KMS-11 (cell line): ENCODE measurements at regions not wholly inside any gene's neighbourhood (a gene's known extent, or its start where the extent isn't known, plus 50 kb on each side); places are given as distances from the start of the nearest gene placed in this dataset.

Experiments
- H2AFZ ChIP-seq: fragments of 200-600 bp; sonication (generic); 2 replicates; pipeline ENCODE4 v1.6.1; 2016; ENCODE audit warnings: antibody characterized with exemption, mixed run types, low read depth
- H3K27ac ChIP-seq: fragments of 200-600 bp; sonication (generic); 2 replicates; pipeline ENCODE4 v1.6.1; 2016; ENCODE audit warnings: mild to moderate bottlenecking, mixed run types
- H3K27me3 ChIP-seq: fragments of 200-600 bp; sonication (generic); 2 replicates; pipeline ENCODE4 v1.6.1; 2017; ENCODE audit warnings: mild to moderate bottlenecking, low read depth, mixed run types, moderate library complexity; ENCODE audit not compliant: insufficient read depth
- H3K36me3 ChIP-seq: fragments of 200-600 bp; sonication (generic); 2 replicates; pipeline ENCODE4 v1.6.1; 2017; ENCODE audit warnings: mild to moderate bottlenecking, mixed run types; ENCODE audit not compliant: insufficient read depth
- H3K4me1 ChIP-seq: fragments of 200-600 bp; sonication (generic); 2 replicates; pipeline ENCODE4 v1.6.1; 2016; ENCODE audit warnings: mild to moderate bottlenecking, low read depth, mixed run types; ENCODE audit not compliant: poor library complexity, severe bottlenecking
- H3K4me2 ChIP-seq: fragments of 200-600 bp; sonication (generic); 2 replicates; pipeline ENCODE4 v1.7.0; 2016; ENCODE audit warnings: mild to moderate bottlenecking, mixed run types
- H3K4me3 ChIP-seq: fragments of 200-600 bp; sonication (generic); IDR thresholded peaks from 2 replicates; pipeline ENCODE4 v1.6.1; 2017; ENCODE audit warnings: low read depth, low read length, mixed read lengths; ENCODE audit not compliant: insufficient read depth
- H3K79me2 ChIP-seq: fragments of 200-600 bp; sonication (generic); 2 replicates; pipeline ENCODE4 v1.6.1; 2016; ENCODE audit warnings: low read depth, mixed run types; ENCODE audit not compliant: insufficient read depth
- H3K9ac ChIP-seq: fragments of 200-600 bp; sonication (generic); 2 replicates; pipeline ENCODE4 v1.6.1; 2016; ENCODE audit warnings: mild to moderate bottlenecking, mixed run types
- H4K20me1 ChIP-seq: fragments of 200-600 bp; sonication (generic); 2 replicates; pipeline ENCODE4 v1.6.1; 2016; ENCODE audit warnings: mild to moderate bottlenecking, mixed run types; ENCODE audit not compliant: insufficient read depth
- TF ChIP-seq, protein P1 (sequence below): fragments of 200-600 bp; sonication (generic); conservative IDR thresholded peaks from 2 replicates; pipeline ENCODE4 v1.6.1; 2017; ENCODE audit warnings: low read depth, mild to moderate bottlenecking, antibody characterized with exemption, low read length, moderate library complexity, mixed read lengths

DNA sequence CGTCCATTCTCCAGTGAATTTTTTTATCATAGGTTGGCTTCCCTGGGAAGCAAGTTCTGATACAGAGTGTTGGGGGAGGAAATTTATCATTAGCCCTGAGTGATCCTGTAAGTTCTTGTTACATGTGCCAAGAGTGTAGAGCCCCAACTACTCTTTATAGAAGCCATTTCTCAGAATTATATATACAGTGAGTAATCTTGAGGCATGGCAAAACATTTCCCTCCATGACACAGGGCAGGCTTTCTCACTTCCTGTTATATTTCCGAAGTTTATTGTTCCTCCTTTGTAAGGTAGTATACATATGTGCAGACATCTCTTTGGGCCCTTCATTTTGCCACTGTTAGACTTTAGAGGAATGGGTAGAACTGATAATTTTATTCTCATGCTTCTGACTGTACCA, 484.7 kb upstream of the NRXN1 start:
- Histone ChIP-seq H3K27me3 (no peaks in the 10 kb centered on the region), H3K4me3 (no peak overlapping the region), H3K9ac (no peak overlapping the region), H3K4me2 (no peak overlapping the region), H3K79me2 (no peaks in the 10 kb centered on the region), H3K4me1 (peaks cover 18% of the 10 kb centered on the region), H2AFZ (no peak overlapping the region), H3K27ac (no peak overlapping the region), H3K36me3 (no peaks in the 10 kb centered on the region; the same call in 1 of the 2 replicates), H4K20me1 (no peaks in the 10 kb centered on the region)
- TF ChIP-seq, protein P1, sequence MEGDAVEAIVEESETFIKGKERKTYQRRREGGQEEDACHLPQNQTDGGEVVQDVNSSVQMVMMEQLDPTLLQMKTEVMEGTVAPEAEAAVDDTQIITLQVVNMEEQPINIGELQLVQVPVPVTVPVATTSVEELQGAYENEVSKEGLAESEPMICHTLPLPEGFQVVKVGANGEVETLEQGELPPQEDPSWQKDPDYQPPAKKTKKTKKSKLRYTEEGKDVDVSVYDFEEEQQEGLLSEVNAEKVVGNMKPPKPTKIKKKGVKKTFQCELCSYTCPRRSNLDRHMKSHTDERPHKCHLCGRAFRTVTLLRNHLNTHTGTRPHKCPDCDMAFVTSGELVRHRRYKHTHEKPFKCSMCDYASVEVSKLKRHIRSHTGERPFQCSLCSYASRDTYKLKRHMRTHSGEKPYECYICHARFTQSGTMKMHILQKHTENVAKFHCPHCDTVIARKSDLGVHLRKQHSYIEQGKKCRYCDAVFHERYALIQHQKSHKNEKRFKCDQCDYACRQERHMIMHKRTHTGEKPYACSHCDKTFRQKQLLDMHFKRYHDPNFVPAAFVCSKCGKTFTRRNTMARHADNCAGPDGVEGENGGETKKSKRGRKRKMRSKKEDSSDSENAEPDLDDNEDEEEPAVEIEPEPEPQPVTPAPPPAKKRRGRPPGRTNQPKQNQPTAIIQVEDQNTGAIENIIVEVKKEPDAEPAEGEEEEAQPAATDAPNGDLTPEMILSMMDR: no peak

DNA sequence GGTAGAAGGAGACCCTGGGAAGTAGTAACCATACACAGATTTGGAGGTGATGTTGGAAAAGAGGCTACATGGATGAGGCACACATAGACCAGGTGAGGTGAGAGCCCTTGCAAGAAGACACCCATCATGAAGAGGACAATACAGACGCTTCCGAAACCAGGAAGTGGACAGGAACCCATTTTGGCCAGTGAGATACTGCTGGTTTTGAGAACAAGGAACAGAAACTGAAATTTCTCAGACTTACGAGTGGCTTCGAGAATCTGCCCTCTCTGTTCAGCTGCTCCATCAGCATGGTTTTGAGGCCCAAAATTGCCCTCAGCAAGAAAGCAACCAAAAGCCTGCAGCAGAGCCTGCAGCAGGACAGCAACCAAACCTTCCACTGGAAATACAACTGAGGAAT, 479.1 kb upstream of the NRXN1 start:
- peak overlapping the region; percentile 83 for H3K4me2 ChIP-seq
- H4K20me1 ChIP-seq: no peaks in the 10 kb centered on the region
- H3K4me1 ChIP-seq: peaks cover 41% of the 10 kb centered on the region
- TF ChIP-seq, protein P1: no peak
- no peaks in the 10 kb centered on the region for H3K79me2 ChIP-seq
- H3K27me3 ChIP-seq: no peaks in the 10 kb centered on the region
- peak overlapping the region; percentile 64; the same call in 1 of the 2 replicates for H3K9ac ChIP-seq
- no peak overlapping the region for H3K4me3 ChIP-seq
- H3K27ac ChIP-seq: peak overlapping the region; percentile 95
- H3K36me3 ChIP-seq: no peaks in the 10 kb centered on the region; the same call in 1 of the 2 replicates
- H2AFZ ChIP-seq: peak overlapping the region; percentile 95

DNA sequence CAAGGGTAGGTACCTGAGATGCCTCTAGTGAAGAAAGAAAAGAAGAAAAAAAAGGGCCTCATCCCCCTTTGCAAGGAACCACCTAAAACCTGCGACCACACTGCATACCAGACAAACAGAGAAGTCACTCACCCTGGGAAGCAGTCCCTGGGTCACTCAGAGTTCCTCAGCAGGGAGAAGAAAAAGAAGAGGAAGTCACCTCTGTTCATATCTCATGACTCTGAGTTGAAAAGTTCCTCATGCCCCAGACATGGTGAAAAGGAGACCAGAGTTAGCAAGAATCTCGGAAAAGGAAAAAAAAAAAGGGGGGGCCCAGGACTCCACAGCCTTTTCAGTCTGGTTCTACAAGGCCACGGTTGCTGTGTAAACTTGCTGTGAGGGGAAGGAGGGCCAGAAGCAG, 478.4 kb upstream of the NRXN1 start:
- Histone ChIP-seq H3K27ac (peak overlapping the region; percentile 95), H3K4me1 (peaks cover 41% of the 10 kb centered on the region), H3K4me2 (peak overlapping the region; percentile 83), H3K4me3 (no peak overlapping the region), H2AFZ (peak overlapping the region; percentile 95), H3K36me3 (no peaks in the 10 kb centered on the region), H3K27me3 (no peaks in the 10 kb centered on the region), H3K79me2 (no peaks in the 10 kb centered on the region), H3K9ac (no peak overlapping the region), H4K20me1 (no peaks in the 10 kb centered on the region)
- TF ChIP-seq, protein P1: no peak

DNA sequence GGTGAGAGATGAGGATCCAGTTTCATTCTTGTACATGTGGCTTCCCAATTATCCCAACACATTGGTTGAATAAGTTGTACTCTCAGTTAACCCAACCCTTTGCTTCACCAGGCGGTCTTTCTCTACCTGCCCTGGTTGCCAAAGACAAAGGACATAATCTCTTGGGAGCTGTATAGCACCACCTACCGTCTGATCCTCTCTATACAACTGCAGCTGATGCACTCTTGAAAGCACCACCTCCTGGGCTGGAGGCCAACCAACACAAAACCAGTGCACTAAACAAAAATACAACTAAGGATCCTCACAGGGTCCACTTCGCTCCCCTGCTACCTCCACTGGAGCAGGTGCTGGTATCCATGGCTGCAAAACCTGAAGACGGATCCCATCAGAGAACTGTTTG, 473.6 kb upstream of the NRXN1 start:
- H3K27ac ChIP-seq: no peak overlapping the region
- H3K9ac ChIP-seq: no peak overlapping the region
- H3K4me1 ChIP-seq: peaks cover 12% of the 10 kb centered on the region
- no peaks in the 10 kb centered on the region for H3K79me2 ChIP-seq
- H3K4me3 ChIP-seq: no peak overlapping the region
- H3K27me3 ChIP-seq: no peaks in the 10 kb centered on the region
- no peak overlapping the region for H2AFZ ChIP-seq
- TF ChIP-seq, protein P1: no peak
- no peak overlapping the region for H3K4me2 ChIP-seq
- no peaks in the 10 kb centered on the region for H3K36me3 ChIP-seq
- no peaks in the 10 kb centered on the region for H4K20me1 ChIP-seq
